GM21723 (cell line): ENCODE measurements at regions not wholly inside any gene's neighbourhood (a gene's known extent, or its start where the extent isn't known, plus 50 kb on each side); places are given as distances from the start of the nearest gene placed in this dataset.
"Not testable (repeated sequence)": the region's sequence is repeated elsewhere in the genome, so short reads cannot be mapped to it uniquely, and the experiment has no call there.

Source experiments
- ATAC-seq: cut with Tn5 transposase; IDR thresholded peaks from one replicate; pipeline ENCODE4 v1.9.1; 2021; ENCODE audit warnings: mild to moderate bottlenecking, moderate library complexity; ENCODE audit not compliant: unreplicated experiment

DNA sequence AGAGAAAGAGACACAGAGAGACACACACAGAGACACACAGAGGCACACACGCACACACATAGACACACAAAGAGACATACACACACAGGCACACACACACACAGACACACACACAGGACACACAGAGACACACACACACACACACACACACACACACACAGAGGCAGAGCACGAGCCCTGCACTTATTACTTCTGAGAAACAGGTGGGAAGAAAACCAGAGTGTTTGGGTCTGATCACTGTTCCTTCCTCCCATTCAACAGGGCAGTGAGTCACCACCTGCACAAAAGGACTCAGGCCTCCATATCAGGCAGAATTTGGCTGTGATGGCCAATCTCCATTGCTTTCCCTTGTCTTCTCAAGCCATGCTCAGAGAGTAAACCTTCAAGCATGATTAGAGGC, 285.0 kb downstream of the ANAPC1 start:
- ATAC-seq = not testable (repeated sequence)

DNA sequence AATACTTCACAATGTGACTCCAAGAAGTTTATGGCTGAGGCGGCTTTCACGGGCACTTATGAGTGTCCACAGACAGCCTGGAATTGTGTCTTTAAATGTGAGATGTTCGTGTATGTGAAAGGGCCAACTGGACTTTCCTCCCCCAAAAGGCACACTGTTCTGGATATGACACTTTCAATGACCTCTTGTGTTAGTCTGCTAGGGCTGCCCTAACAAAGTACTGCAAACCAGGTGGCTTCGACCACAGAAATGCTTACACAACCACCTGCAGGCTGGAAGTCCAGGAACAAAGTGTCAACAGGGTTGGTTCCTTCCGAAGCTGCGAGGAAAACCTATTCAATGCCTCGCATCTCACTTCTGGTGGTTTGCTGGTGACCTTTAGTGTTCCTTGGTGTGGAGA, 281.7 kb downstream of the ANAPC1 start:
- ATAC-seq = not testable (repeated sequence)

DNA sequence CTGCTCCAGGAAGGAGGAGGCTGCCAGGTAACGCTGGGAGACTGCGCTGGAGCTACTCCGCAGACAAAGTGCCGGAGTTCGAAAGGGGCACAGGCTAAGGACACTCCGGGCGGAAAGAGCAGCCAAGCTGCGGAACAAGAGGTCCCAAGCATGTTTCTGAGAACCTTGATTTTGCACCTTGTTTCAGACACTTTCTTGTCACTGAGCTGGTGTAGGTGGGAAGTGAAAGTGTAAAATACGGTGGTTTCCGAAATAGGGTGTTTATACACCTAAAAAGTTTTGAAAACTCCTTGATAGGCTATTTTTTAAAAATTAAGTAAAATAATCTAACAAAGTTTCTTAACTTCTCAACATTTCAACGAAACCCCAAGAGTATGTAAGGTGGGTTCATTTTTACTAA, 278.2 kb downstream of the ANAPC1 start:
- not testable (repeated sequence) for ATAC-seq

DNA sequence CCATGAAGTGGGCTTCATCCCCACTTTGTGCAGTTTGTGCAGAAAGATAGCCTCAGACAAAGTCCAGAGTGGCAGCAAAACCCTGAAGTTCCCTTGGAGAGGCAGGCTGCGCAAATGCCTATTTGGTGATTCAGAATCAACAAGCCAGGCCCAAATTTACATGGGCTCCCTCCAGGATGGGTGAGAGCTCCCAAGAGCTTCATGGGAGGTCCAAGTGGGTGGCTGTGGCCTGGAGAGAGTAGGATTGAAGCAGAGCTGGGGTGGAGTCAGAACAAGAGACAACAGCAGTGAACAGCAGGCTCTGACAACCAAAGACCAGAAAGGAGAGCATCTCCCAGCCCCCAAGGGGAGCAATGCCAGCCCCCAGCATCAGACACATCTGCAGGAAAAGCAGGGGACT, 277.4 kb downstream of the ANAPC1 start:
- not testable (repeated sequence) for ATAC-seq

DNA sequence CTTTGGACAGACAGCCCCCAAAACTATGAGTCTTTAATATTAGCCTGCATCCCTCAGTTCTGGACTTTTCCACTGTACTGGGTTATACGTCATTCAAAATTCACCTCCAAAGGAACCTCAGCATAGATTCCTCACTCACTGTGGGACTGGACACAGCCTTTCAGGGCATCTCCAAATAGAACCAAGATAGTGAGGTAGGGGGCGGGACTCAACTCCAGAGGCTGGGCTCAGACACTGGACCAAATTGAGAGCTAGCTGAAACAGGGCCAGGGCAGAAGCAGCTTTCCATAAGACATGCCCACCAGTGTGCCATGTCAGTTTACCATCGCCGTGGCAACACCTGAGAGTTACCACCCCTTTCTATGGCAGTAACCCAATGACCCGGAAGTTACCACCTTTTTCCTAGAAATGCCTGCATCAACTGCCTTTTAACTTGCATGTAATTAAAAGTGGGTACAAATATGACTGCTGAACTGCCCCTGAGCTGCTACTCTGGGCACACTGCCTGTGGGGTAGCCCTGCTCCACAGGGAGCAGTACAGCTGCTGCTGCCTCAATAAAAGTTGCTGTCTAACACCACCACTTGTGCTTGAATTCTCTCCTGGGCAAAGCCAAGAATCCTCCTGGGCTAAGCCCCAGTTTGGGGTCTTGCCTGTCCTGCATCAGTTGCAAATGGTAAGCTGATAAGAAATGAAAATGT, 274.7 kb downstream of the ANAPC1 start:
- not testable (repeated sequence) for ATAC-seq

DNA sequence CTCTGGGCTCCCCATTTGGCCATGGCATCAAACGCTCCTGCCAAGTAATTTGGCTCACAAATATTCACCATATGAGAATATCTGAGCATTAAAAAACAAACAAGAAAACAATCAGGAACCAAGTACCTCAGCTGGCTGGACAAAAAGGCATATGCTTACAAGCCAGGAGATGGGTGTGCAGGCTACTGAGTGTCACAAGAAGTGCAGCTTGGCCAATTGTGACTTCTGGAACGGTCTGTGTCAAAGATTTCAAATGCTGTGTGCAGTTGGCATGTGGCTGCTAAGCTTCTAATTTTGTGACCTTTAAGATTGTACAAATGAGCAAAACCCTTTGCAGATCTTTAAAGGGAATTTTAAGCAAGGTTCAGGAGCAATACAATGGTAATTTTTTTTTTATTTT, 274.0 kb downstream of the ANAPC1 start:
- ATAC-seq = not testable (repeated sequence)

DNA sequence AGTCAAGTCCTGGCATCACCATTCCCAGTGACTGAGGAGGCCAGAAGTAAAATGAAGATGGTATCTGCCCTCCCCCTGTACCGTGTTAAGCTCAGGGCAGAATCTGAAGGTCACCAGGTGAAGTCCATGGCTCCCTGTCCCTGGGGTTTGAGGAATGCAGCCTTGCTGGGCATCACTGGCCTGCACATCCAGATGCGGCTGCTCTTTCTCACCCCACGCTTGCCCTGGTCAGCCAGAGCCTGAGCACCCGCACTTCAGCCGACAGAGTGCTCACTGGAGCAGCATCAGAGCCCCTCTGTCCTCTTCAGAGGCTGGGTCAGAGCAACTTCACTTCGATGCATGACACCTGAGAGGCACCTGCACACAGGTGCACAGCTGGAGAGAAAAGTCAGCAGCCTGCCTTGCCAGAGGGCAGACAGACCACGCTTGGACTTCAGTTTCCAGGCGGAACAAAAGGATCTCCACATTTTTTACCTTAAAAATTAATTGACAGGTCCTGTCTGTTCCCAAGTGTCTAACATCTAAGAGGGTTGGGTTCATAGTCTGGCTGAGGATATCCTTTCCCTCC, 267.3 kb downstream of the ANAPC1 start:
- ATAC-seq = no peak

DNA sequence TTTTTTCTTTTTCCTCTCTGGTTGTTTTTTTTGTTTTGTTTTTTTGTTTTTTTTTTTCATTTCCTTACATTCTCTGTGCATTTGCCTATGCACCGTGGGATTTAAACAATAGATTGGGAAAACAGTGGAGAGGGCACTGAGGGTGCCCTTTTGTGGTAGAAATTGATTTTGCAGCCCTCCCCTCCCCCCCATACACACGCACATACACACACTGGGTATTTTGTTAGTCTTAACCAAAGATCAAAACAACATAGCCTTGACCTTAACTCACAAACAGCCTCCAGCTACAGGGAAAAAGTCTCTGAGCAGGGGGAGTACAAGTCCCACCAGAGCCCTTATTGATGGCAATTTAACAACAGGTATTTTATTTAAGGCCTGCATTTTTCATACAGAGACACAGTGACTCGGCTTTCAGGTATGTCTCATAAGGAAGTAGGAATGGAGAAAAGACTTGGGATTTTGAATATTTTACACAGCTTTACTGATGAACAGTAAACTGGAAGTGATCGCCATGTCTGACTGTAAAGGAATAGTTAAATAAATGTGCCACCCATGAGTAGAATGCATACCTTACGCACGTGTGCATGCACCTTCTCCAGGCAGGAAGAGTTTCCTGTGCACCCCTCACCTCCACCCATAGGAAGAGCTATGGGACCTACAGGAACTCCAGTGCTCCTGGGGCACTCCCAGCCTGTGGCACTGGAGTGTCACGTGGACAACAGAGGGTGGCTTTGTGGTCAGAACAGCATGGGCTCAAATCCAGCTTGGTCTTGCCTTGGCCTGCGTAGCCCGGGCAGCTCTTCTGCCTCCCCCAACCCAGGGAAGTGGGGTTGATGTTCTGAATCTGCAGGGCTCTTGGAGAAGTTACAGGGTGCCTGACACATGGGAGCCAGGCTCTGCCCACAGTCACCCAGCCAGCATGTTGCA, 266.4 kb downstream of the ANAPC1 start:
- no peak for ATAC-seq

DNA sequence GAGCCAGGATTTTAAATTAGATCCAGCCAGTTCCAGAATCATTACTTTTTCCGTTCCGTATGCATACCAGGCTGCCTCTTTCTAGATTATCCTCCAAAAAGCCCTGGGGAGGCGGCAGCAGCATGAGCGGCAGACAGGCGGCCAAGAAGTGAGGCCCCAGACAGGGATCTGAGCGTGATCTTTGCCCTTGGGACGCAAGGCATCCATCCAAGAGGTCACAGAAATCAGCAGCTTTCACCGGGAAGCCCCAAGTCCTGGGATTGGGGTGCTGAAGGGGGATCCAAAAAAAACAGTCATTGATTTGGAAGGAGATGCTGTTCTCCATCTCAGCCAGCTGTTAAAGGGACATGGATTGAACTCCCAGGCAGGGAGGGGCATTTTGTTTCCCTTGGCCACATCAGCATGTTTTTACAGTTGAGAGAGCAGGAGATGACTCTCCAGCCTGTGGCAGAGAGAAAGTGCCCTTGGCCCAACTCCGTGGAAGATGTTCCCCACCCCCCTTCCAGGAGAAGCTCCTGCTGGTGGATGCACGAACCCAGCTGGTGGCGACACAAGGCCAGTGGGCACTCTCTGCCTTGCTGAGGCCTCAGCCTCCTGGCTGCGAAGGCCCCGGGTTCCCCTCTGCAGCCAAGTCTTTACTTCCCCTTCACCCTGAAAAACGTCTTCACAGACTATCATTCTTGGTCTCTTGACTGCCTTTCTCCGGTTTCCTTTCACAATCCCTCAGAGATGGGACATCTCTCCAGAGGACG, 265.6 kb downstream of the ANAPC1 start:
- no peak for ATAC-seq

DNA sequence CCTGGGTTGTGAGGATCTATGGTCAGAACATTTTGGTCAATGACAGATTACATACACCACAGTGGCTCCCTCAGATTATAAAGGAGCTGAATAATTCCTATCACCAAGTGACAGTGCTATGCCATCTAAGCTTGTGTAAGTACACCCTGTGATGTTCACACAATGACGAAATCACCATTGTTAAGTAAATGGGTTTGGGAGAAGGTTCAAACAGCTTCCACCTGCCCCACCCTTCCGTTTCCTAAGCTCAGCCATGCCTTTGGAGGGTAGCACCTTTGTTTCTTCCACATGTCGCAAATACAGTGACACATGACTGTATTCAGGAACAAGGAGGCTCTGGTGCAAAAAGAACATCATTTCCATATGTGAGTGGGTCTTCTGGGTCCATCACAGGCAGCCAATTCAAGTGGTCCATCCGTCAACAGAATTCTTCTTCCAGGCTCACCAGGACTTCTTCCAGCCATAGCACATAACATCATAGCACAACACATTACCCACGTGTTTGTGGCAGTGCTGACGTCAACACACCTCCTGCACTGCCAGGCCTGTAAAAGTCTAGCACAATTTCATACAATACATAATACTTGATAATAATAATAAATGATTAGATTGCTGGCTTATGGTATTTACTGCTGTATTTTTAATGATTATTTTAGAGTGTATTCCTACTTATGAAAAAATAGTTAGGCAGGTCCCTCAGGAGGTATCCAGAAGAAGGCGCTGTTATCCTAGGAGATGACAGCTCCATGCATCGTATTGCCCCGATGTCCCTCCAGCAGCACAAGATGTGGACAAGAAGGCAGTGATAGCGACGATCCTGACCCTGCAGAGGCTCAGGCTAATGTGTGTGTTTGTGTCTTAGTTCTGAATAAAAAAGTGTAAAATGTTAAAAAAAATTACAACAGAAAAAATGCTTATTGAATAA, 264.8 kb downstream of the ANAPC1 start:
- no peak for ATAC-seq

DNA sequence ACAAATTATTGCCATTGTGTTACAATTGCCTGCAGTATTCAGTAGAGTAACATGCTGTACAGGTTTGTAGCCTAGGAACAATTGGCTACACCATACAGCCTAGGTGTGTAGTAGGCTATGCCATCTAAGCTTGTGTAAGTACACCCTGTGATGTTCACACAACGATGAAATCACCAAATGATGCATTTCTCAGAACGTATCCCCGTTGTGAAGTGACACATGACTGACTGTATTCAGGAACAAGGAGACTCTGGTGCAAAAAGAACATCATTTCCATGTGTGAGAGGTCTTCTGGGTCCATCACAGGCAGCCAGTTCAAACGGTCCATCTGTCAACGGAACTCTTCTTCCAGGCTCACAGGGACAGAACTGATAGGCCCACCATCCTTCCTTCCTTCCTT, 263.7 kb downstream of the ANAPC1 start:
- no peak for ATAC-seq

DNA sequence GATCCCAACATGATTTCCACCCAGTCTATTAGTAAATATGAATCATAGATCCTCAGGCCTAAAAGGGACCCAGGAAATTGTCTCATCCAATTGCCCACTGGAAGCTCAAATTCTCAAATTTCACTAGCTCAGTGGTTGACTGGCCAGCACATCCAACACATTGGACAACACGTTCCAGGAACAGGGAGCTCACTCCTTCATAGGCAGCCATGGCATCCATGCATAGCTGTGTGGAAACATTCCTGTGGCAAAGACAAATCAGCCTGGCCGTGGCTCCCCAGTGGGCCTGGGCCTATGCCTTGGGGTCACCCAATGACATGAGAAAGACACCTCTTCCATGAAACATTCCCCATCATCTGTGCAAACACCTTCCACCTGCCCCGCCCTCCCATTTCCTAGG, 261.1 kb downstream of the ANAPC1 start:
- no peak for ATAC-seq

DNA sequence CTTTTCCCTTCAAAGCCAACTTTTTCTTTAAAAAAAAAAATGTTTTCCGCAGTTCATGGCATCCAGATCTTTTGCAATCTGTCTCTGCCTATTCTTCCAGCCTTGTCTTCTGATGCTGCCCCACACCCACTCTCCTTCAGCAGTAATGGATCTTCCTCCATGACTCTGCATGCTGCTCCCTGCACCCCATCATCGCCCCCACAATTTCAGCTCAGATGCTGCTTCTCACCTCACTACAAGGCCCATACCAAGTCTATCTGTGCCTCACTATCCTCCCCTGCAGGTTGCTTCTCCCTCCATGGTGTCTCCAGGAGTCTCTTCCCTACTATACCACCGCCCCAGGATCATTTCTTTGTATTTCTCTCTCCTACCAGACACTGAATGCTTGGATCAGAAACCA, 260.6 kb downstream of the ANAPC1 start:
- no peak for ATAC-seq

DNA sequence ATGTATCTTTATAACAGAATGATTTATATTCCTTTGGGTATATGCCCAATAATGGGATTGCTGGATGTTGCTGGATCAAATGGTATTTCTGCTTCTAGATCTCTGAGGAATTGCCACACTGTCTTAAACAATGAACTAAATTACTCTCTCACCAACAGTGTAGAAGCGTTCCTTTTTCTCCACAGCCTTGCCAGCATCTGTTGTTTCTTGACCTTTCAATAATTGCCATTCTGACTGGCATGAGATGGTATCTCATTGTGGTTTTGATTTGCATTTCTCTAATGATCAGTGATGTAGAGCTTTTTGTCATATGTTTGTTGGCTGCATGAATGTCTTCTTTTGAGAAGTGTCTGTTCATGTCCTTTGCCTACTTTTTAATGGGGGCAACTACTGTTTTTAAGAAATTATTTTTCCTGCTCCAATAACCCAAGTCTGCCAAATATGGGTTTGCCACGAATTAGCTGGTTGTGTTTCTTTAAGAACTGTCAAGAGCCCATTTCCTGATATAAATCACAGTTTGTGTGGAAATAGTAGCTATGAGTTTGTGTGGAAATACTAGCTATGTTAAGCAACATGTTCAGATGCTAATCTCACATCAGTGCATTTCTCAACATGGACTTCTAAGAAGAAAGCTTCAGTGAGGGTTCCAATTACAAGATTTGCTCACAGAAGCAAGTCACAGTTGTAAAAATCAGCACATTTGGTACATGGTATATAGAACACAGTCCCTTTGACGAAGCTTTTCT, 259.4 kb downstream of the ANAPC1 start:
- no peak for ATAC-seq

DNA sequence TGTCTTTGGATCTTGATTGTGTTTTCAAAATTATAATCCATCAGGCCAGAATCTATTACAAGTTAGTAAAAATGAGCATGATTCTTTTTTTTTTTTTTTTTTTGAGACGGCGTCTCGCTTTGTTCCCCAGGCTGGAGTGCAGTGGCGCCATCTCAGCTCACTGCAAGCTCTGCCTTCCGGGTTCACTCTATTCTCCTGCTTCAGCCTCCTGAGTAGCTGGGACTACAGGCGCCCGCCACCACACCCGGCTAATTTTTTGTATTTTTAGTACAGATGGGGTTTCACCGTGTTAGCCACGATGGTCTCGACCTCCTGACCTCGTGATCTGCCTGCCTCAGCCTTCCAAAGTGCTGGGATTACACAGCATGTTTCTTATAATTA, 258.8 kb downstream of the ANAPC1 start:
- not testable (repeated sequence) for ATAC-seq

DNA sequence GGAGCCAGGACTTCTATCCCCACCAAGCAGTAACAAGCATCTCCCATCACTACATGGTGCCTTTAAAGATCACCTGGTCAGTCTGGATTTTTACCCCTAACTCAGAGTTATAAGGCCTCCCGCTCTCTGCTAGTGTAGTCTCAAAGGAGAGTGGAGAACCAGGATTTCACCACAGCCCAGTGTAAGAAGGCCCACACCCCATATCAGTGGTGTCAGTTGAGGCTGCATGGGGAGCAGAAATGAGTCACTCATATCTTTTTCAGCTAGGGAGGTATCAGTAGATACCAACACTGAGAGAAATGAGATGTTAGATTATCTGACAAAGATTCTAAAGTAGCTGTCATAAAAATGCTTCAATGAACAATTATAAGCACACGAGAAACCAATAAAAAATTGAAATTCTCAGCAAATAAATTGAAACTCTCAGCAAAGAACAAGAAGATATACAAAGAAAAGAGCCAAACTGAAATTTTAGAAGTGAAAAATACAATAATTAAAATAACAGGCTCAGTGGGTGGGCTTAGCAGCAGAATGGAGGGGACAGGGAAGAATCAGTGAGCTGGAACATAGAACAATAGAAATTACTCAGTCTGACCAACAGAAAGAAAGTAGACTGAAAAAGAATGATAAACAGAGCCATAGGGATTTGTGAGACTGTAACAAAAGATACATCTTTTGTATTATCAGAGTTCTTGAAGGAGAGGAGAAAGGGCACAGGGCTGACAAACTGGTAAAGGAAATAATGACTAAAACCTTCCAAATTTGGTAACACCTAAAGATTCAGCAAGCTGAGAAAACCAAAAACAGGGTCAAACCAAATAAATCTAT, 257.7 kb downstream of the ANAPC1 start:
- no peak for ATAC-seq

DNA sequence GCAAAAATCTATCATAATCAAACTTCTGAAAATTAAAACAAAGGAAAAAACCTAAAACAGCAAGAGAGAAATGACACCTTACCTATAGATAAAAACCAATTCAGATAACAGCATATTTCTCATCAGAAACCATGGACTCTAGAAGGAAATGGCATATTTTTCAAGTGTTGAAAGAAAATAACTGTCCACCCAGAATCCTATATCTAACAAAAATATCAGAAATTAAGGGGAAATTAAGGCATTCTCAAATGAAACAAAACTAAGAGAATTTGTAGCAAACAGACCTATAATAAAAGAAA, 257.2 kb downstream of the ANAPC1 start:
- ATAC-seq = no peak

DNA sequence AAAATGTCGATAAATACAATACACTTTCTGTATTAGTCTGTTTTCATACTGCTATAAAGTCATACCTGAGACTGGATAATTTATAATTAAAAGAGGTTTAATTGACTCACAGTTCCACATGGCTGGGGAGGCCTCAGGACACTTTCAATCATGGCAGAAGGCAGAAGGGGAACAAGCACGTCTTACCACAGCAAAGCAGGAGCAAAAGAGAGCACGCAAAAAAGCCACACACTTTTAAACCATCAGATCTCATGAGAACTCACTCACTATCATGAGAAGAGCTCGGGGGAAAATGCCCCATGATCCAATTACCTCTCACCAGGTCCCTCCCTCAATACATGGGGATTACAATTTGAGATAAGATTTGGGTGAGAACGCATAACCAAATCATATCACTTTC, 256.7 kb downstream of the ANAPC1 start:
- ATAC-seq = no peak

DNA sequence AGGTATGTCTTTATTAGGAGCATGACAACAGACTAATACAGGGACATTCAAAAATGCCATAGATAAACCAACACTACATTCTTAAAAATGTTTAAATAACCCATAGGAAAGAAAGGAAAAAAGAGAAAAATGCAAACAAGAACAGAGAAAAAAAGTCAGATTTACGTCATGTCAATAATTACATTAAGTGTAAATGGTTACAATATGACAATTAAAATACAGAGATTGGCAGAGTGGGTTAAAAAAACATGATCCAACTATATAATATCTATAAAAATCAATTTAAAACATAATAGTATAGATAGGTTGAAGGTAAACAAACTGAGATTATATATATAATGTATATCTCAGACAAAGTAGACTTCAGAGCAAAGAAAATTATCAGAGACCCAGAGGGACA, 255.8 kb downstream of the ANAPC1 start:
- no peak for ATAC-seq
